ENCODE measurements at regions not wholly inside any gene's neighbourhood (a gene's known extent, or its start where the extent isn't known, plus 50 kb on each side); places are given as distances from the start of the nearest gene placed in this dataset.

DNA sequence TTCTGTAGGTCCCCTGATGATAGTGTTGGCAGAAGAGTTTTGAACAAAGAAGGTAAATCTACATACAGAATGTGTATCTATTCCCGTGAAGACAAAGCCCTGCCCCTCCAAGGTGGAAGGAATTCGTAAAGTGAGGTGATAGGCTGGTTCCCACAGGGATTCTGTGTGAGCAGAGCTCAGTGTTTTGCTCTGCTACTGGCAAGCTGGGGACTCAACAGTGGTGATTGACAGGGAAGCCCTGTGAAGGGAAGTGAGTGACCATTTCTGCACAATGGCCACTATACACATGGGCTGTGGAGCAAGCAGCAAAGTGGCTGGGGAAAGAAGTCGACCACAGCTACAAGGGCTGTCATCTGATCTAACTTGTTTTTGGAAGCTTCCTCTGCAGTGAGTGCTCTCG, 90.0 kb upstream of the LRRN2 start:
- TF ChIP-seq RARB (CRISPR knock-in tag; IDR thresholded peaks at IDR 0.05) (no peak), ZC3H10 (CRISPR knock-in tag; IDR thresholded peaks at IDR 0.05) (no peak)
